SH-SY5Y (cell line): ENCODE measurements at regions not wholly inside any gene's neighbourhood (a gene's known extent, or its start where the extent isn't known, plus 50 kb on each side); places are given as distances from the start of the nearest gene placed in this dataset.

ENCODE experiments used
- GATA2 ChIP-seq: IDR thresholded peaks from 2 replicates; pipeline ENCODE4 v1.6.1; 2011; ENCODE audit warnings: mild to moderate bottlenecking, low read depth, low read length
- GATA3 ChIP-seq: IDR thresholded peaks from 2 replicates; pipeline ENCODE4 v1.6.1; 2011; ENCODE audit warnings: low read depth, mild to moderate bottlenecking, low read length, moderate library complexity

GRCh38 chr20:24806705-24807676 lies 142.1 kb upstream of the CST7 start:
- TF ChIP-seq GATA2 (no peak), GATA3 (no peak)
